IPS-18c (cell line): ENCODE measurements at regions not wholly inside any gene's neighbourhood (a gene's known extent, or its start where the extent isn't known, plus 50 kb on each side); places are given as distances from the start of the nearest gene placed in this dataset.

Experiments used
- H3K4me3 ChIP-seq: 2 replicates; pipeline ENCODE4 v1.7.0; 2013; ENCODE audit warnings: low read depth, mild to moderate bottlenecking, low read length, moderate library complexity; ENCODE audit not compliant: insufficient read depth
- H3K9me3 ChIP-seq: one replicate; pipeline ENCODE4 v1.6.1; 2013; ENCODE audit warnings: mild to moderate bottlenecking, low read length, moderate library complexity; ENCODE audit not compliant: control insufficient read depth, insufficient read depth

DNA sequence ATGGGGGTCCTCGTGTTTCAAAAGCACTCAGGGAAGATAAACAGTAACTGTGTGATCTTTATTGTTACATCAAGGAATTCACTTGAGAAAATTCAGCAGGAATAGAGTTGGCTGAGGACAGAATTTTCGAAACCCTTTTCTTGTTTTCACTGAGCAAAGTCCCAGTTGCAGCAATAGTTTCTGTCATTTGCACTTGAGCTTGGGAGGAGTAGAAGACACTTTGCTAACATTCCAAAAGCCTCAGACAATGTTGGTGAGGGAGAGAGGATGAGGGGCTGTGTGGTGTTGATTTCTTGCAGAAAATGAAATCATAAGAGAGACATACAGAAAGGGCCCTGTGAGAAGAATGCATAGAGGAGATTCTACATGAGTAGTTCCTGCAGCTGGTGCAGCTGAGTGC is 151.9 kb upstream of the DIPK2B start:
- Histone ChIP-seq H3K4me3 (no peak overlapping the region), H3K9me3 (peaks cover 10% of the 10 kb centered on the region)

DNA sequence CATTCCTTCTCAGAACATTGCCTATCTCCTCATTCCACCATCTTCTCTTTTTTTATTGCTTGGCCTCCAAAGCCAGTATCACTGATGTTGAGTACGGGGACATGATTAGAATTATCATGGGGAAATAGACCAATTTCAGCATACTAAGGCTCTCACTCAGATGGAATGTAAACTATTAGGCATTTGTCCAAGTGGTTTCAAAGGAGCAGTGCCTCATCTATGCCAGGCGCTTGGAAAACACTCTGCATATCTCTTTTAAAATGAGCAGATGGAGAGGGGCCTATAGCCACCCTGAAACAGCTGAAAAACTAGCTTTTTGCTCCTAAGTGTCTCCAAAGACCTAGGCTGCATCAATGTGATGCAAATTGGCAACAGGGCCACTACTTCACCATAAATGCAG is 150.8 kb upstream of the DIPK2B start:
- peaks cover 12% of the 10 kb centered on the region for H3K9me3 ChIP-seq
- no peak overlapping the region for H3K4me3 ChIP-seq

DNA sequence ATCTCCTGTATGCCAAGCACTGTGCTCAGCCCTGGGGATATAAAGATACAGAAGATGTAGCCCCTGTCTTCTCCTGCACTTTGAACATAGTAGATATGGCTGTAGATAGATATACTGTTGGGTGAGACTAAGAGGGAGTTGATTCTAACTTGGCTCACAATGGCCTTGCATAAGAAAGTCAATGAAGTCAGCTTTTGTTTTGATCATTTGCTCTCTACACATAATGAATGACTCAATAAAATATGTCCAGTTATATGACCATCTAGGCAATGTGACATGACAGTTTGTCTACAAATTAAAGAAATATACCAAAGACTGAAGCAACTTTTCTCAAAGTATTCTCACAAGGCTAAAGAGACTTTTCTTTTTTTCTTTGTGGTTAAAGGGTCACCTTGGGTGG is 147.6 kb upstream of the DIPK2B start:
- H3K4me3 ChIP-seq, result no peak overlapping the region
- H3K9me3 ChIP-seq, result peaks cover 12% of the 10 kb centered on the region

DNA sequence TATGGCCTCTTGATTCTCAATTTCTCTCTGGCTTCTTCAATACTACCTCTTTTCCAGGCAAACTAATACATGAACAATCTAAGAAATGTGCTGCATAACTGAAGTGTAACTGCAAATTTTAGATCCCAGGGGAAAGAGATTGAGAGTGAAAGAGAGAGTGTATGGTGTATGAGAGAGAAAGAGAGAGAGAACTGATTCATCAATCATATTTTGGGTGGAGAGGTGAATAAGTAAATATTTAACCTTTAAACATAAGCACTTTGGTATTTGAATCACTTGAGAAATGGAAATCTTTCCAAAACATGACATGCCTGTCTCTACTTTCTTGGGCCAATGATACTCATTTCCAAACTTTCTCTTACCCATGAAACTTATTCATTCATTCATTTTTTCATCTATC is 147.2 kb upstream of the DIPK2B start:
- Histone ChIP-seq H3K9me3 (peaks cover 12% of the 10 kb centered on the region), H3K4me3 (no peak overlapping the region)

DNA sequence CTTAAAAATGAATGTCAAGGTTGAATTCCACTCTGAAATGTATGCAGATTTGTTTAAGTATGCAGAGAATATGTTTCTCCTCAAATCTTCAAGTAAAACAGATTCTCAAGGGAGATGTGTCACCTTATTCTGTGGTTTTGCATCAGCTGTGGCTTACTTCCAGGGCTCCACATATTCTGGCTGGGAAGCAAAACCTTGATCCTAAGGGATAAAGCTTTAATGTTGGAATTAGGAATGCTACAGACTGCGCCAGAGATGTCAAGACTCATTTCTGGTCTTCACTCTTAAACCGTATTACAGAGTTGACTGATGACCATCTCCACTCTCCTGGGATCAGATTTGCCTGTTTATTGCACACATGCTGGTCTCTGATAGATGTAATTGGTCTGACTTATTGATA is 143.9 kb upstream of the DIPK2B start:
- no peak overlapping the region for H3K4me3 ChIP-seq
- peaks cover 8% of the 10 kb centered on the region for H3K9me3 ChIP-seq

DNA sequence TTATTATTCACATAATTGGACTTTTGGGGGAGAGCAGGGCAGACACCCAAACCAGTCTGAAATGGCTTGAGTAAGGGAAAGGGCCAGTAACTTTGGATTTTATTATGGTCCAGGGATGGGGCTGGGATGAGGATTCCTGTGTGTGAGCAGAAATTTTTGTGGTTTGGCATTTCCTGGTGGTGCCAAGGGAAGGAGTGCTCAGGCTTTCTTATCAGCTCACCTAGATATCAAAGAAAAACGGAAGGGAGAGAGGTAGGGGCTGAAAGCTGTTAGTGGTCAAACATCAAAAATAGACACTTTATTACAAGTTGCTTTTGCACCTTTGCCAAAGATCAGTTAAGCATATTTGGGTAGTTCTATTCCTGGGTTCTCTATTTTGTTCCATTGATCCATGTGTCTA is 128.5 kb upstream of the DIPK2B start:
- H3K4me3 ChIP-seq, result no peak overlapping the region
- no peaks in the 10 kb centered on the region for H3K9me3 ChIP-seq

DNA sequence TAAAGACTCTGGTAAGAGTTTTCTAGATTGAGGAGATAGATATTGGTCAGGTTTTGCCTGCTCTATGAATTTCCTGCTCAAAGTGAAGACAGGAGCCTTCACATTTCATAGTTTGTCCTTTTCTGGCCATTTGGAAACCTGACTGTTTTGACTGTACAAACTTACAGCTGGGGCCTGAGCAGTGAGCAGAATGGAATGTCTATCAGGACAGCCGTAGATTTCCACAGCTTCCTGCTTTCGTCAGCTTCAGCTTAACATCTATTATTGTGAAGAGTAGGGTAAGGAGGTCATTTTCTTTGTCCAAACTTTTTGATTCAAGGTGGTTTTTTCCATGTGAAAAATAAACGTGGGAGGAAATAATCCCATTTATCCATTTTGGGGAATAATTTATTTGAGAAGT is 124.3 kb upstream of the DIPK2B start:
- H3K4me3 ChIP-seq, result no peak overlapping the region
- no peaks in the 10 kb centered on the region for H3K9me3 ChIP-seq

DNA sequence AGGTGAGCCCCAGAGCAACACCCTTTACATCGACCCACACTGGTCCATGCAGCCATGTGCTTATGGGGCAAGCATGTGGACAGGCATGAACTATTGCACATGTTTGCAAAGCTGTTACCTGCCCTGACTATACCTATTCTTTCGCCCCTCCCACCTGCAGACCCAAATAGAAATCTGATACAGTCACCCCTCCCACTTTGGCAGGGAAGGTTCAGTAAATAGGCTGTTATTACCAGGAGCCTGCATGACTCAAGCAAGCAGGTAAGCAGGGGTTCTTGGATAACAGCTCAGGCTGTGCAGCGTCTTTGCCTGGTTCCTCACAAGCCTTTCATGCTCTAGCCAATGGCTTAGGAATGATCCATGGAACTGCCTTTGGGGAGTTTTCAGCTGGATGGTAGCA is 122.7 kb upstream of the DIPK2B start:
- Histone ChIP-seq H3K4me3 (no peak overlapping the region), H3K9me3 (no peaks in the 10 kb centered on the region)

DNA sequence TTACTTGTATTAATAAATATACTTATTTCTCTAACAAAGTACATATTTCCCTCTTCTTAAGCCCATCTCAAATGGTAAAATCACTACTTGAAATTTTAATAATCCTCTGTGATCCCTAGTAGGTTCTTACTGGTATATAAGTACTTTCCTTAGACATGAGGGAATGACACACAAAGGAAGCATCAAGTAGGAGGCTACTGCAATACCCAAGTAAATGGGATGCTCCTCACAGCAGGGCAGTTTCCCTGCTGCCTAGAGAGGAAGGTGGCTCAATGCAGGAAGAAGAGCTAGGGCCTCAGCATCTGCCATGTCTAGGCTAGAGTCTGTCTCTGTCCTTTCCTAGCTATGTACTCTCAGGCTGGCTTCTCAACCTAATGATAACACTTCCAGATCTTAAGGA is 122.1 kb upstream of the DIPK2B start:
- Histone ChIP-seq H3K9me3 (no peaks in the 10 kb centered on the region), H3K4me3 (no peak overlapping the region)

DNA sequence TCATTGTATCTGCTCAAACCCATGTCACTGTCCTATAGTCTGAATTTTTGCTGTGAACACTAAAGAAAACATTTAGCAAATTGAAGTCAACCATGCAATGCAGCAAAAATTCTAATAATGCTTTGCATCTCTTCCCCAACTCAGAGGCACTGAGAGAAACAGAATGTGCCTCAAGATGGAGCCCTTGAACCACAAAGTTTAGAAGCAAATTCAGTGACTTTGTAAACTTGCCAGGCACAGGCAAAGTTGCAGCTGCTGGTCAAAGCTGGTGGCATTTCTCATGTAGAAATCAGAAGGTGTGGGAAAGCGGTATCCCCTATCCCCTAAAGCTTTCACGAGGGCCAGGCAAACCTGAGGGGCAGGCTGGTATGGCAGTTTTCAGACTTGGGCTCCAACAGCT is 121.7 kb upstream of the DIPK2B start:
- no peak overlapping the region for H3K4me3 ChIP-seq
- H3K9me3 ChIP-seq, result no peaks in the 10 kb centered on the region

DNA sequence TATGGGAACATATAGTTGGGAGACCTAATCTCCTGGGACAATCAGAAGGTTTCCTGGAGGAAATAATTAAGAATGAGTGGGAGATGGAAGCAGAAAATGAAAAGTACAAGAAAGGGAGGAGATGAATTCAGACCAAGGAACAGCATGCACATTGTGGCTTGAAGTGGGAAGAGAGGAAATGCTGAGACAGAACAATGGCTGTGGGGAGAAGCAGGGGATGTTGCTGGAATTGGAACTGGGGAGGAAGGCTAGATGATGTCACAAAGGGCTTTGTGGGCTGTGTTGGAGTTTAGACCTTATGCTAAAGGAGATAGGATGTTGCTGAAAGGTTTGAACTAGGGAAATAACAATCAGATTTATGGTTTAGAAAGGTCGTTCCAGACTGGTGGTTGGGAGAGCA is 119.5 kb upstream of the DIPK2B start:
- Histone ChIP-seq H3K4me3 (no peak overlapping the region), H3K9me3 (no peaks in the 10 kb centered on the region)

DNA sequence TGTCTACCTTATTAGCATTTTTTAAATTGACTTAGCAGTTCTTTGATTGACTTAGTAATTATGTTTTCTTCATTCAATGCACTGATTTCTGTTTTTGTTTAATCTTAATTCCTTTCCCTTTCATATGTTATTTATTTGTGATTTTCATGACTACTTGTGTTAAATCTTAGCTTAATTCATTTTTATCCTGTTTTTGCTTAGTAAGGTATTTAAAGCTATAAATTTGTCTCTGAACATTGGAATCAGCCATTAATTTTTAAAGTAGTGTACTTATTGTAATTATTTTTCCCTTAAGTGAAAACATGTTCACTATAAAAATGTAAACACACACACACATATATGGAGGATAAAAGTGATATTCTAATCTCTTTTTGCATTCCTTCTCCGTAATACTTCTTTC is 109.1 kb upstream of the DIPK2B start:
- Histone ChIP-seq H3K9me3 (no peaks in the 10 kb centered on the region), H3K4me3 (no peak overlapping the region)

DNA sequence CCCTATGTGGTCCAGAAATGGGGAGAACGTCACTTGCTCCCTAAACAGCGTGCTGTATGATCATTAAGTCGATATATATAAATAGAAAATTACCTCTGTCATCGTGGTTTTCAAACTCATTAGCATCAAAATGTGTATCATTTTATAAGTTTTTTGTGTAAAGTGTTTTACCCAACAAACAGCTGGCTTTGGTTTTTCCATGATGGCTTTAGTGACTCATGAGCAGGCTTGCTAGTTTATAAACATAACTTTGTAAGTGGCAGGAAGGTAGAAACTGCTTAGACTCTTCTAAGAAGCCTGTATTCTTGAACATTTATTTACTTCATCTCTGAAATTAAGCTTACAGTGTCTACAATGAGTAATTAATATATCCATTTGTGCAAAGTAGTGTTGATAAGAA is 108.4 kb upstream of the DIPK2B start:
- H3K9me3 ChIP-seq, result peaks cover 2% of the 10 kb centered on the region
- H3K4me3 ChIP-seq, result no peak overlapping the region

DNA sequence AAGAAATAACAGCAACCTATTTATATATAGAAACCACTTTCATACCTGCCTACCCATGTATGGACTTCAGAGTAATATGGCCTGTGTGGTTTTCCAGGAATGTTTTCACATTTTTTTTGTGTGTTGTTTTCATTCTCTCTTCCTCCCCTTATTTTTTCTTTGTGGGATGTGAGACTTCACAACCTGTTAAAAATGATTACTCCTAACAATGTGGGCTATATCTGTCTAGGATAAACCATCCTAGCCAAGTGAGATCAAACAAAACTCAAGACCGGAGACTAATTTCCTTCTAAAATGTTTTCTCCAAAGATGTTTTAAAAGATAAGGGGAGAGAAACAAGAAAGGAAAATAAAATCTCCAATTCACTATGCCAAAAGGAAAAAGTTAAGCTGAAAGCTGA is 106.1 kb upstream of the DIPK2B start:
- Histone ChIP-seq H3K4me3 (no peak overlapping the region), H3K9me3 (peaks cover 3% of the 10 kb centered on the region)

DNA sequence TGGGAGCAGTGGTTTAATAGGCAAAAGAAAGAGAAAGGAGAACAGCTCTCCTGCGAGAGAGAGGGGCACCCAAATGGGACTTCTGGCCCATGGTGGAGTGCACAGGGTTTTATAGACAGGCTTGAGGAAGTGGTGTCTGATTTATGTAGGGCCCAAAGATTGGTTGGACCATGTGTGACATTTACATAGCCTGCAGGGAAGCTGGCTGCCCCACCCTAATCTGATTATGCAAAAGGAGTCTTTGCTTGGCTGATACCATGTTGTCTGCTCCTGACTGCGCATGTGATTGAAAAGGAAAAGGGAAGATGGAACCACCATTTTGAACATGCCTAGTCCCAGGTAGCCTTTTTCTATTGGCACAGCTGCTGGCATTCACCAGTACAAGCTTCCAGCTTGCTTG is 100.0 kb upstream of the DIPK2B start:
- H3K4me3 ChIP-seq, result no peak overlapping the region
- H3K9me3 ChIP-seq, result peaks cover 3% of the 10 kb centered on the region

DNA sequence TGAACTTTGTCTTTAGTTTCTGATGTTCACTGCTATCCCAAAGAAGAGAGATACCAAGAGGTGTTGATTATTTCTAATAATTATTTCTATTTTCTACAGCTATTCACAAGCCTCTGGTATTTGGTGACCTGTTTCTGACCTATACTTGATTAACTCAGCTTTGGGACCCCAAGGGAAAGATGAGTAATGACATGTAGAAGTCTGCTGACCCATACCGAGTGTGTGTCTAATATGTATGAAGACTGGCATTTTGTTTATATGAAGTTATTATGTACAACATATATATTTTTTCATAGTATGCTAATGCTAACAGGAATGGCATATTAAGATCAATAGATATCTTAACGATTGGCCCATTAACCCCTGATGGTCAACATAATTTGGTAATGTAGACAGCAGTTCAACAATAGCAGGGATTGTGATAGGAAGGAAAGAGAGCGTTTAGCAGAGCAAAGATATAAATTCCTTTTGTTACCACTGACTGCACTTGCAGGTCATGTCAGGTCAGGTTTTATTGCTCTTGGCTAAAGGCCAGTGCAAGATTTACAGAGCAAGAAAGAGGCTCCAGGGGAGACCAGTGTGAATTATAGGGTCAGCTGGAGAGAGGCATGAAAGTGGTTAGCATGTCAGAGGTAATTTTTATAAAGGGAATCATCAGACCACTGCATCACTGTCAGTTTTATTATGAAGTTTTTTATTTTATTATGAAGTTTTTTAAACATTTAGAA is 94.7 kb upstream of the DIPK2B start:
- Histone ChIP-seq H3K4me3 (no peak overlapping the region), H3K9me3 (no peaks in the 10 kb centered on the region)

DNA sequence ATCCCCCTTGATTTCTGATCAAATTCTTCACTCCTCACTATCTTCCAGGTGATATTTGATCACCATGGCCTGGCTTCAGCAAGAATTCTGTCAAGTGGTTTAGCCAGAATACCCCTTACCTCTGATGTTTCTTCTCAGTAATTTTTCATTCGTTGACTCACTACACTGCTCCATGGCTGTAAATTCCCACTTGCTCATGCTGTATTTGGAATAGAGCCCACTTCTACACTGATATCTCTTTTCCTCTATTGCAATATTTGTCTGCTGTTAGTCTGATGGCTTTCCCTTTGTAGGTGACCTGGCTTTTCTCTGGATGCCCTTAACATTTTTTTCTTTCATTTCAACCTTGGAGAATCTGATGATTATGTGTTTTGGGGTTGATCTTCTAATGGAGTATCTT is 73.9 kb upstream of the DIPK2B start:
- H3K9me3 ChIP-seq, result peaks cover 2% of the 10 kb centered on the region
- no peak overlapping the region for H3K4me3 ChIP-seq

DNA sequence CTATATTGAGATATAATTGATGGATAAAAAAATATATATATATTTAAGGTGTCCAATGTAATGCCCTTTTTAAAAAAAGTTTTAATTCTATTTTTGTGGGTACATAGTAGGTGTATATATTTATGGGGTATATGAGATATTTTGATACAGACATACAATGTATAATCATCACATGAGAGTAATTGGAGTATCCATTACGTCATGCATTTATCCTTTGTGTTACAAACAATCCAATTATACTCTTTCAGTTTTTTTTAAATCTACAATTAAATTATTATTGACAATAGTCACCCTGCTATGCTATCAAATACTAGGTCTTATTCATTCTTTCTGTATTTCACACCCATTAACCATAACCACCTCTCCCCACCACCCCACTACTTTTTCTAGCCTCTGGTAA is 66.3 kb upstream of the DIPK2B start:
- Histone ChIP-seq H3K9me3 (peaks cover 5% of the 10 kb centered on the region), H3K4me3 (no peak overlapping the region)

DNA sequence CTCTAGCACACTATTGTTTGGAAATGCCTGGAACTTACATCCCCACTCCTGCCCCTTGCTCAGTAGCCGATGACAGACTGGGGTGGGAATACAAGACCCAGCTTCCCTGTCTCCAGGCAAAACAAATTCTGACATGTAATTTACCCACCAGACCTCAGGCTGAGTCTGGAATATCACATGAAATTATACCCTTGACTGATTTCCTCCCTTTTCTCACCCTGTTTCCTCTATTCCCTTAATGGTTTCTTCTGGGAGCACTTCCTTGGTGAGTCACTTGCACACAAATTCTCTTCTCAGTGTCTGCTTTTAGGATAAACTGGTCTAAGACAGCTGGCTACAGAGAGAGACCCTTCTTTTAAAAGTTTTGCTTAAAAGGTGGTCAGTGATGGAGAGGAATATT is 65.8 kb upstream of the DIPK2B start:
- Histone ChIP-seq H3K9me3 (peaks cover 5% of the 10 kb centered on the region), H3K4me3 (no peak overlapping the region)
